Left ventricle myocardium superior (tissue), 1 donor: ENCODE measurements at regions not wholly inside any gene's neighbourhood (a gene's known extent, or its start where the extent isn't known, plus 50 kb on each side); places are given as distances from the start of the nearest gene placed in this dataset.
"Not testable (repeated sequence)": the region's sequence is repeated elsewhere in the genome, so short reads cannot be mapped to it uniquely, and the experiment has no call there.

Experiments used
- ATAC-seq: fragments of 200-7000 bp; cut with Tn5 transposase; one replicate; pipeline ENCODE4 v1.9.1; 2020; ENCODE audit warnings: mild to moderate bottlenecking, moderate library complexity
- DNase-seq: peaks from one replicate; pipeline ENCODE4 v3.0.0-alpha.2; 2020
- intact Hi-C: fragments of 100-400 bp; cut with micrococcal nuclease; formaldehyde crosslinking; loops from one replicate; pipeline ENCODE4 v1.11.0; 2022
- donor health status: DM: no; HTN: yes; CAD: no; lungs with severe emphysema.

DNA sequence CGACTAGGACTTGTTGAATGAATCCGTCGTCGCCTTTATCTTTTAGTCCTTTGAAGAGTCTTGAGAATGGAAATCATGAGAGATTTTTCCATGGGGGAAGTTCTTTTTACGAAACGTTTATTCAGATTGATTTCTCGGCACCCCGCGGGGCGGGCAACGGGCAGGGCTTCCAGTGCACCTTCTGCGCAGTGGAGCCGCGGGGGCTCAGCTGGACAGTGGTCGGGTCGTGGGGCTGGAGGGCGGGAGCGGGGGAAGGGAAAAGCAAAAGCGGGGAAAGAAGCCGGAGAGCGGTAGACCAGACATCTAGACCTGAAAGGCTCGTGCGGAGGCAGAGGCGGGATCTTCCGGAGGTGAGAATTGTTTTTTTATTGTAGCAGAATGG, 103.0 kb downstream of the NBPF11 start:
- DNase-seq, intact Hi-C loops, ATAC-seq: not testable (repeated sequence)

GRCh38 chr1:148048423-148049114, 103.5 kb downstream of the NBPF11 start:
- peak; percentile 22 for DNase-seq
- intact Hi-C loops, ATAC-seq: not testable (repeated sequence)

- DNase-seq, ATAC-seq, intact Hi-C loops: not testable (repeated sequence)
These were observed 106.2 kb downstream of the NBPF11 start for GRCh38 chr1:148045872-148046271.

DNA sequence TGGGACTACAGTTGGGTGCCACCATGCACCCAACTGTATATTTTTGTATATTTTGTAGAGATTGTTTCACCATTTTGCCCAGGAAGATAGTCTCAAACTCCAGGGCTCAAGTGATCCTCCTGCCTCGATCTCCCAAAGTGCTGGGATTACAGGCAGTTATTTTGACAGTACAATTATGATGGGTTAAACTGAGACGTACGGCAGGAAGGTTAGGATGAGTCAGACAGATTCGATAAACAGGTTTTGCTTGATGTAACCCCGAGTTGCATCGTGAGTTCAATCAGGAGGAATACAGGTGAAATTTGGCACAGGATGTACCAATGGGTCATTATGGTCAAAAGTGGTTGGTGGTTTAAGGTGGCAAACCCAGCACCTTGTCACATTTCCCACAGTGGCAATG, 107.6 kb downstream of the NBPF11 start:
- intact Hi-C loops, DNase-seq, ATAC-seq: not testable (repeated sequence)
